Activated CD4-positive, alpha-beta T cell treated with anti-CD3 and anti-CD28 coated beads, Interleukin-2, Interleukin-4, amounts not matched to agents 100 ng/mL and 50 ng/mL, durations not matched to agents 16 hours and 8 hours (primary cell): ENCODE measurements at regions not wholly inside any gene's neighbourhood (a gene's known extent, or its start where the extent isn't known, plus 50 kb on each side); places are given as distances from the start of the nearest gene placed in this dataset.

ENCODE experiments used
- DNase-seq: peaks from one replicate; pipeline ENCODE4 v3.0.0-alpha.2; 2020; ENCODE audit warnings: low spot score

GRCh38 chr11:86726770-86727504 lies 54.5 kb upstream of the ME3 start:
- DNase-seq = no peak

DNA sequence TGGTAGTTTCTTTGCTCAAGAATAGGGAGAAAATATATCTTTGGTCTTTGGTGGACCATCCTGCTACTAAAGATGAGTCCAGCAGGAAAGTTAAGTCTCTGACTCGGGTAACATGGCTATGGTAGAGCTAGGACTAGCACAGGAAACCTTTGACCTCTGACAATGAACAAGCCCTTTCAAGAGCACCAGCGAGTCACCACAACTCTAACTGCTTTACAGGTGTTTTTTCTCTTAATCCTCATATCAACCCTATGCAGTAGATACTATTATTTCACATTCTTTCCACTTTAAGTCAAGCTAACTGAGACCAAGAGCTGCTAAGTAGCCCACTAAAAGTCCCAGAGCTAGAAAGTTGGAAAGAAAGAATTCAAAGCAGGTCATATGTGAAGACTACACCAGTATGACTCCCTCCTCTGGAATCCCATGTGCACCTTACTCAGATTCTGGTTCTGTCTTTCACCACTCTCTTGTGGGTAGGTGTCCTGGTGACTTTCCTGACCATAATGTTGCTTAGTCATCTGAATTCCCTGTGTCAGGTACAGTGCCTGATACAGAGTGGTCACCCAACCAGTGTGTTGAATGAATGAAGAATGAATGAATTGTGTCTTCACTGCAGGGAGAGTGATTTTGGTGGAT lies 53.8 kb upstream of the ME3 start:
- DNase-seq = no peak

DNA sequence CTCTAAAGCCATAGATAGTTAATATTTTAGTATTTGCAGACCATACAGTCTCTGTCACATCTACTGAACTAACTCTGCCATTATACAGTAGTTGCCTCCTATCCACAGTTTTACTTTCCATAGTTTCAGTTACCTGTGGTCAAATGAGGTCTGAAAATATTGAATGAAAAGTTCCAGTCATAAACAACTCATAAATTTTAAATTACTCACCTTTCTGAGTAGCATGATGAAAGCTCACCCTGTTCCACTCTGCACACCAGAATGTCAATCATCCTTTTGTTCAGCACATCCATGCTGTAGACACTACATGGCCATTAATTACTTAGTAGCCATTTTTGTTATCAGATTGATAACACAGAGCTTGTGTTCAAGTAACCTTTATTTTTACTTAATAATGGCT lies 51.7 kb upstream of the ME3 start:
- DNase-seq = no peak

GRCh38 chr11:86723281-86723680 lies 50.9 kb upstream of the ME3 start:
- DNase-seq = no peak

DNA sequence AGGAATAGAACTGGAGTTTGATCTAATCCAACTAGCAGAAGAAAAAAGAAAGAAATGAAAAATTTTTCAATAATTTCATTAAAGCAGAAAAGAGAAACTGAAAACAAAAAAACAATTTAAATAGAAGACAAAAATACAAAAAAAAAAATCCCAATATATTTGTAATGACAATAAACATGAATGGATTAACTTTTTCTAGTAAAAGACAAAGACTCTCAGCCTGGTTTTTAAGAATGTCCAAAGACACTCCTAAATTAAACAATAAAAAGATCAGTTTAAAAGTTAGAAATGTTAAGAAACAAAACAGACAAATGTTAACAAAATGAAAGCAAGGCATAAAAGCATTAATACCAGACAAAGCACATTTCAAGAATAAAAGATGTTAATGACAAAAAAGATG lies 50.3 kb upstream of the ME3 start:
- no peak for DNase-seq
